Neural progenitor cell (in vitro differentiated cells): ENCODE measurements at regions not wholly inside any gene's neighbourhood (a gene's known extent, or its start where the extent isn't known, plus 50 kb on each side); places are given as distances from the start of the nearest gene placed in this dataset.

Experiments
- CTCF ChIP-seq: fragments of 200-600 bp; sonication (generic); IDR thresholded peaks from 2 replicates; pipeline ENCODE4 v1.5.1; 2017; ENCODE audit warnings: antibody characterized with exemption, mild to moderate bottlenecking
- EZH2 ChIP-seq: fragments of 200-600 bp; sonication (generic); IDR thresholded peaks from 2 replicates; pipeline ENCODE4 v1.6.1; 2017; ENCODE audit warnings: antibody characterized with exemption, mild to moderate bottlenecking, moderate library complexity

DNA sequence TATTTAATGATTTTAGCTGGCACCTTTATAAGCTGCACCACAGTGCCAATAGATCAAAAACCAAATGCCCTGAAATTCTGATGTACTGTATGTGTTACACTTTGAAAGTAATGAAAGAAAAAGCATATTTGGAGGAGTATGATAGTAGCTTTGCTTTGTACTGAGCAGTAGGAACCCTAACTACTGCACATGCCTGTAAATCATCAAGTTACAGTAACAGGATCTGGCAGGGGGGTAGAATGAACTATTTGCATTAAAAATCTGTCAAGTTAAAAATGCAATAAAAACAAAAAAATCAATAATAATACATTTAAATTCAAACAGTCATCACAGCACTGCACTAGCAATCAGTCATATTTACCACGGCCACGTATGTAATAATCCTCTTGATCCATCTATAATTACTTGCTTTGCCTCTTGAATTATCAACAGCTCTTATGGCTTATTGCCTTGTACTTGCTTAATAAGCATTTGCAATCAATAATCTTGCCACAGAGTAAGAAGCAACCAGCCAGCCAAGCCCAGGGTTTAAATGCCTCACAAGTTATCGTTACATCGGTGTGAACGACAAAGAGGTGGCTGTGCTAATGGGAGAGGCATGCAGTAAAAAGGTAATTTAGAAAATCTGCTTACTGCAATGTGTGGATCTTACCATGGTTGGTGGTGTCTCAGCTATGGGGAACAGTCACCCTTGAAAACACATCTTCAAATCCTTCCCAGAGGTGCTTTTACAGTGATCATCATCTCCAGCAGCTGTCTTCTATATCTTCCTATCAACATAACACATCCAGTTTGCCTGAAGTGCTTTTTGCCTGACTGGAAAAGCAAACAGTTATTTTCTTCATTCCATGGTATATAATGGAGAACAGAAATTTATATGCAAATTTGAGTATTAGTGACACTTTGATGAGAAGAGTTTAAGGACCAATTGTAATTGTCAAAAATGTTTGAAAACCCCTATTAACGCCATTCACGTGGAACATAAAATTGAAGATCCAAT, 1812.1 kb upstream of the ADGRL3 start:
- no peak for TF ChIP-seq EZH2
- no peak for TF ChIP-seq CTCF
